ENCODE measurements at regions not wholly inside any gene's neighbourhood (a gene's known extent, or its start where the extent isn't known, plus 50 kb on each side); places are given as distances from the start of the nearest gene placed in this dataset.
"Not testable (repeated sequence)": the region's sequence is repeated elsewhere in the genome, so short reads cannot be mapped to it uniquely, and the experiment has no call there.

DNA sequence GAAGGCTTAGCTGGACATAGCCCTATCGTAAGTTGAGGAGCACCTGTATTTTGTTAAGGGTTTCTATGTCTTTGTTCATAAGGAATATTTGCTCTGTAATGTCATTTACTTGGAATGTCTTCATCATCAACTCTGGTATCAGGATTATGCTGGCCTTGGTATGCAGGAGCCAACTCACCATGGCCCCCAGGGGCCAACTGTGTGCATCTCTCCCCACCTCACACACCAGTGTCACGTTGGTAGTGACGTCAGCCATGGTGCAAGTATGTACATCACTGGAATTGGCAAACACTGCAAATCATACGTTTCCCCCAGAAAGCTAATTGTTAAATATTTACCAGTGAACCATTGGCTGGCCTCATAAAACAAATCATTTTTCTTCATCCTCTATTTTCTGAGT lies 70.8 kb downstream of the YTHDF1 start:
- 65% methylated on average over 4 of the region's 4 CpGs for WGBS
- Histone ChIP-seq H3K27me3 (ENCODE audit: control insufficient read depth, insufficient read depth) (no peaks in the 10 kb centered on the region), H3K4me3 (ENCODE audit: low read length) (no peak overlapping the region), H3K9me3 (ENCODE audit: control insufficient read depth, low read length) (peaks cover 2% of the 10 kb centered on the region), H3K27ac (ENCODE audit: low read length) (no peak overlapping the region), H3K4me1 (ENCODE audit: control insufficient read depth, insufficient read depth, low read length) (no peaks in the 10 kb centered on the region)
- ATAC-seq (no peak), DNase-seq (peak in 1 of 3 donors; percentile 13)
- intact Hi-C loops (cut with DNase I): no loop called here

GRCh38 chr20:63142933-63143332 lies 73.0 kb downstream of the YTHDF1 start:
- intact Hi-C loops (cut with DNase I): no loop called here
- DNase-seq (peak in 1 of 3 donors; percentile 6), ATAC-seq (no peak)
- 89% methylated on average over 9 of the region's 9 CpGs for WGBS
- H3K4me1 ChIP-seq (ENCODE audit: control insufficient read depth, insufficient read depth, low read length): no peaks in the 10 kb centered on the region
- peaks cover 4% of the 10 kb centered on the region for H3K9me3 ChIP-seq (ENCODE audit: control insufficient read depth, low read length)
- no peak overlapping the region for H3K4me3 ChIP-seq (ENCODE audit: low read length)
- no peaks in the 10 kb centered on the region for H3K27me3 ChIP-seq (ENCODE audit: control insufficient read depth, insufficient read depth)
- H3K27ac ChIP-seq (ENCODE audit: low read length): no peak overlapping the region

GRCh38 chr20:63141531-63141930 lies 74.4 kb downstream of the YTHDF1 start:
- no peaks in the 10 kb centered on the region for H3K27me3 ChIP-seq (ENCODE audit: control insufficient read depth, insufficient read depth)
- DNase-seq: peak in 2 of 3 donors; percentile 3 to 12
- no peaks in the 10 kb centered on the region for H3K4me1 ChIP-seq (ENCODE audit: control insufficient read depth, insufficient read depth, low read length)

GRCh38 chr20:63140514-63141433 lies 75.2 kb downstream of the YTHDF1 start:
- H3K27ac ChIP-seq (ENCODE audit: low read length): no peak overlapping the region
- H3K27me3 ChIP-seq (ENCODE audit: control insufficient read depth, insufficient read depth): no peaks in the 10 kb centered on the region
- peaks cover 2% of the 10 kb centered on the region for H3K9me3 ChIP-seq (ENCODE audit: control insufficient read depth, low read length)
- H3K4me1 ChIP-seq (ENCODE audit: control insufficient read depth, insufficient read depth, low read length): no peaks in the 10 kb centered on the region
- H3K4me3 ChIP-seq (ENCODE audit: low read length): no peak overlapping the region
- intact Hi-C loops (cut with DNase I): no loop called here
- 75% methylated on average over 24 of the region's 24 CpGs for WGBS
- no peak for ATAC-seq
- DNase-seq: peak in 2 of 3 donors; percentile 1 to 44

More at GRCh38 chr20:63141531-63141930, 74.4 kb downstream of the YTHDF1 start:
- H3K9me3 ChIP-seq (ENCODE audit: control insufficient read depth, low read length): peaks cover 2% of the 10 kb centered on the region
- H3K4me3 ChIP-seq (ENCODE audit: low read length): no peak overlapping the region
- 81% methylated on average over 12 of the region's 12 CpGs for whole genome bisulfite sequencing
- H3K27ac ChIP-seq (ENCODE audit: low read length): no peak overlapping the region
- no peak for ATAC-seq
- intact Hi-C loops (cut with DNase I): no loop called here

GRCh38 chr20:63139837-63140236 lies 76.1 kb downstream of the YTHDF1 start:
- Histone ChIP-seq H3K4me3 (ENCODE audit: low read length) (no peak overlapping the region), H3K27ac (ENCODE audit: low read length) (no peak overlapping the region), H3K27me3 (ENCODE audit: control insufficient read depth, insufficient read depth) (no peaks in the 10 kb centered on the region), H3K9me3 (ENCODE audit: control insufficient read depth, low read length) (peaks cover 2% of the 10 kb centered on the region), H3K4me1 (ENCODE audit: control insufficient read depth, insufficient read depth, low read length) (no peaks in the 10 kb centered on the region)
- intact Hi-C loops (cut with DNase I): no loop called here
- 77% methylated on average over 19 of the region's 19 CpGs for WGBS
- DNase-seq: peak in 2 of 3 donors; percentile 1 to 17
- no peak for ATAC-seq

- no peak for ATAC-seq
- no peaks in the 10 kb centered on the region for H3K27me3 ChIP-seq (ENCODE audit: control insufficient read depth, insufficient read depth)
- WGBS: 66% methylated on average over 12 of the region's 12 CpGs
- no peak overlapping the region for H3K4me3 ChIP-seq (ENCODE audit: low read length)
- no peak overlapping the region for H3K27ac ChIP-seq (ENCODE audit: low read length)
- no peaks in the 10 kb centered on the region for H3K4me1 ChIP-seq (ENCODE audit: control insufficient read depth, insufficient read depth, low read length)
- DNase-seq: peak in 1 of 3 donors; percentile 1
- intact Hi-C loops (cut with DNase I): no loop called here
- peaks cover 2% of the 10 kb centered on the region for H3K9me3 ChIP-seq (ENCODE audit: control insufficient read depth, low read length)
Observed at GRCh38 chr20:63139356-63139755, 76.6 kb downstream of the YTHDF1 start.

GRCh38 chr20:63138855-63139341 lies 77.0 kb downstream of the YTHDF1 start:
- no peaks in the 10 kb centered on the region for H3K27me3 ChIP-seq (ENCODE audit: control insufficient read depth, insufficient read depth)
- peaks cover 2% of the 10 kb centered on the region for H3K9me3 ChIP-seq (ENCODE audit: control insufficient read depth, low read length)
- DNase-seq: peak in 2 of 3 donors; percentile 1 to 22
- no peak overlapping the region for H3K27ac ChIP-seq (ENCODE audit: low read length)
- intact Hi-C loops (cut with DNase I): no loop called here
- WGBS: 80% methylated on average over 22 of the region's 22 CpGs
- no peak for ATAC-seq
- H3K4me3 ChIP-seq (ENCODE audit: low read length): no peak overlapping the region
- H3K4me1 ChIP-seq (ENCODE audit: control insufficient read depth, insufficient read depth, low read length): no peaks in the 10 kb centered on the region

- 68% methylated on average over 16 of the region's 16 CpGs for WGBS
- ATAC-seq (no peak), DNase-seq (peak; percentile 2 to 24 (median 9))
Observed at GRCh38 chr20:63137851-63138415, 78.0 kb downstream of the YTHDF1 start.

GRCh38 chr20:63136296-63136695 lies 79.6 kb downstream of the YTHDF1 start:
- DNase-seq (peak; percentile 1 to 34 (median 18)), ATAC-seq (no peak)
- H3K27me3 ChIP-seq (ENCODE audit: control insufficient read depth, insufficient read depth): no peaks in the 10 kb centered on the region
- WGBS: 66% methylated on average over 8 of the region's 8 CpGs
- no peak overlapping the region for H3K4me3 ChIP-seq (ENCODE audit: low read length)
- no peaks in the 10 kb centered on the region for H3K4me1 ChIP-seq (ENCODE audit: control insufficient read depth, insufficient read depth, low read length)
- intact Hi-C loops (cut with DNase I): no loop called here
- H3K27ac ChIP-seq (ENCODE audit: low read length): no peak overlapping the region
- H3K9me3 ChIP-seq (ENCODE audit: control insufficient read depth, low read length): peaks cover 2% of the 10 kb centered on the region

More at GRCh38 chr20:63137851-63138415, 78.0 kb downstream of the YTHDF1 start:
- intact Hi-C loops (cut with DNase I): no loop called here
- Histone ChIP-seq H3K27me3 (ENCODE audit: control insufficient read depth, insufficient read depth) (no peaks in the 10 kb centered on the region), H3K9me3 (ENCODE audit: control insufficient read depth, low read length) (peaks cover 2% of the 10 kb centered on the region), H3K4me3 (ENCODE audit: low read length) (no peak overlapping the region), H3K4me1 (ENCODE audit: control insufficient read depth, insufficient read depth, low read length) (no peaks in the 10 kb centered on the region), H3K27ac (ENCODE audit: low read length) (no peak overlapping the region)

GRCh38 chr20:63135411-63135810 lies 80.5 kb downstream of the YTHDF1 start:
- DNase-seq: peak; percentile 8 to 30 (median 29)
- no peak overlapping the region for H3K27ac ChIP-seq (ENCODE audit: low read length)
- no peak overlapping the region for H3K4me3 ChIP-seq (ENCODE audit: low read length)
- no peak for ATAC-seq
- no peaks in the 10 kb centered on the region for H3K4me1 ChIP-seq (ENCODE audit: control insufficient read depth, insufficient read depth, low read length)
- no peaks in the 10 kb centered on the region for H3K27me3 ChIP-seq (ENCODE audit: control insufficient read depth, insufficient read depth)
- peaks cover 2% of the 10 kb centered on the region for H3K9me3 ChIP-seq (ENCODE audit: control insufficient read depth, low read length)
- WGBS: 82% methylated on average over 16 of the region's 17 CpGs
- intact Hi-C loops (cut with DNase I): no loop called here

DNA sequence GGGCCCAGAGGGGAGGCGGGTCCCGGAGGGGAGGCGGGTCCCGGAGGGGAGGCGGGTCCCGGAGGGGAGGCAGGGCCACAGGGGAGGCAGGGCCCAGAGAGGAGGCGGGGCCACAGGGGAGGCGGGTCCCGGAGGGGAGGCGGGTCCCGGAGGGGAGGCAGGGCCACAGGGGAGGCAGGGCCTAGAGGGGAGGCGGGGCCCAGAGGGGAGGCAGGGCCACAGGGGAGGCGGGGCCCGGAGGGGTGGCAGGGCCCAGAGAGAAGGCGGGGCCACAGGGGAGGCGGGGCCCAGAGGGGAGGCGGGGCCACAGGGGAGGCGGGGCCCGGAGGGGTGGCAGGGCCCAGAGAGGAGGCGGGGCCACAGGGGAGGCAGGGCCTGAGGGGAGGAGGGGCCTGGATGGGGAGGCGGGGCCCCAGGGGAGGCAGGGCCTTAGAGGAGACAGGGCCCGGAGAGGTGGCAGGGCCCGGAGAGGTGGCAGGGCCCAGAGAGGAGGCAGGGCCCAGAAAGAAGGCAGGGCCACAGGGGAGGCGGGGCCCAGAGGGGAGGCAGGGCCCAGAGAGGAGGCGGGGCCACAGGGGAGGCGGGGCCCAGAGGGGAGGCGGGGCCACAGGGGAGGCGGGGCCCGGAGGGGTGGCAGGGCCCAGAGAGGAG lies 81.1 kb downstream of the YTHDF1 start:
- H3K4me1 ChIP-seq (ENCODE audit: control insufficient read depth, insufficient read depth, low read length); intact Hi-C loops (cut with DNase I); ATAC-seq; H3K27me3 ChIP-seq (ENCODE audit: control insufficient read depth, insufficient read depth); H3K4me3 ChIP-seq (ENCODE audit: low read length); H3K27ac ChIP-seq (ENCODE audit: low read length); H3K9me3 ChIP-seq (ENCODE audit: control insufficient read depth, low read length): not testable (repeated sequence)
- peak in 2 of 3 donors; percentile 5 to 44 for DNase-seq
- 71% methylated on average over 8 of the region's 29 CpGs for WGBS

Measured in right cardiac atrium (tissue), 5 donors.